Stimulated activated effector memory CD8-positive, alpha-beta T cell treated with anti-CD3 and anti-CD28 coated beads, Interleukin-12 subunit alpha, Interleukin-12 subunit beta, amount 100 ng/mL, for 72 hours (primary cell): ENCODE measurements at regions not wholly inside any gene's neighbourhood (a gene's known extent, or its start where the extent isn't known, plus 50 kb on each side); places are given as distances from the start of the nearest gene placed in this dataset.

Experiments
- ATAC-seq: fragments of 150-1000 bp; cut with Tn5 transposase; 2 replicates; pipeline ENCODE4 v1.10.0; 2021
- DNase-seq, 2 donors: peaks; one replicate each; pipeline ENCODE4 v3.0.0; 2021 to 2022; ENCODE audit warnings: low spot score in 2 of 2
- H3K27ac Mint-ChIP-seq: one replicate; pipeline ENCODE4 v1.8.0; 2022; ENCODE audit warnings: mild to moderate bottlenecking, mixed read lengths
- H3K36me3 Mint-ChIP-seq: one replicate; pipeline ENCODE4 v1.8.0; 2022; ENCODE audit warnings: mild to moderate bottlenecking, mixed read lengths
- H3K4me1 Mint-ChIP-seq: one replicate; pipeline ENCODE4 v1.8.0; 2022; ENCODE audit warnings: mixed read lengths
- H3K4me3 Mint-ChIP-seq: one replicate; pipeline ENCODE4 v1.8.0; 2022; ENCODE audit warnings: mild to moderate bottlenecking, mixed read lengths
- H3K9me3 Mint-ChIP-seq: one replicate; pipeline ENCODE4 v1.8.0; 2022; ENCODE audit warnings: mixed read lengths

- Mint-ChIP-seq H3K9me3 (no peaks in the 10 kb centered on the region), H3K4me1 (no peaks in the 10 kb centered on the region), H3K27ac (no peak overlapping the region), H3K36me3 (no peaks in the 10 kb centered on the region), H3K4me3 (no peak overlapping the region)
- DNase-seq, result no peak
- ATAC-seq, result no peak
Measured at GRCh38 chrX:149060921-149061320, 444.2 kb downstream of the IDS start.
